GM19193 (cell line): ENCODE measurements at regions not wholly inside any gene's neighbourhood (a gene's known extent, or its start where the extent isn't known, plus 50 kb on each side); places are given as distances from the start of the nearest gene placed in this dataset.

Experiments used
- POLR2A ChIP-seq: IDR thresholded peaks from 4 replicates; pipeline ENCODE4 v1.6.1; 2011; ENCODE audit not compliant: insufficient read depth, insufficient read length; ENCODE audit errors: extremely low read depth

DNA sequence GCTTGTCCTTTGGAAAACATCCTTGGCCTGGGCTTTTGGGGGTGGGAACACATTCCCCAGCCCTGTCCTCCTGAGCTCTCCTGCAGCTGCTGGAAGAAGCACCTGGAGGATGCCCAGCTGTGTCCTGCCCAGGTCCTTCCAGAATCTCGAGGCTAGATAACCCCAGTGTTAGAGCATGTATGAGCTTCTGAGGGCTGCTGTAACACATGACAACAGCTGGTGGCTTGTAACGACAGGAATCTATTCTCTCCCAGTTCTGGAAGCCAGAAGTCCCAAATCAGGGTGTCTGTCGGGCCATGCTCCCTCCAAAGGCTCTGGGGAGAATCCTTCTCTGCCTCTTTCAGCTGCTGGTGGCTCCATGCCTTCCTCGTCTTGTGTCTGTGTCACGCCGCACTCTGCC lies 403.6 kb upstream of the C2CD4B start:
- no peak for TF ChIP-seq POLR2A

- TF ChIP-seq POLR2A = no peak
Measured at GRCh38 chr15:62569460-62570404, 404.6 kb upstream of the C2CD4B start.

DNA sequence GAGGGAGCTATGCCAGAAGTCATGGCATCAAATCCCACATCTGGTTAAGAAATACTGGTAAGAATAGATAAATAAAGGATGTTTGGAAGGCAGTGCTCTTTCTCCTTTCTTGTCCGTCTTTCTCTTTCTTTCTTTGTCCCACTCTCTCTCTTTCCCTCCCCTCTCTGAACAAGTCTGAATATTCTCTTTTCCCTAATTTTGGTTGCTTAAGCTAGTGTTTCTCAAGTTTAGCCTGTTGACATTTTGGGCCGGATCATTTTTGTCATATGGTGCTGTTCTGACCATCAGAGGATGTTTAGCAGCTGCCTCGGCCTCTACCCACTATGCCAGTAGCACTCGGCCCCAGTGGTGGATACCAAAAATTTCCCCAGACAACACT lies 405.3 kb upstream of the C2CD4B start:
- TF ChIP-seq POLR2A = no peak

GRCh38 chr15:62571072-62571471 lies 406.0 kb upstream of the C2CD4B start:
- no peak for TF ChIP-seq POLR2A

GRCh38 chr15:62572797-62573196 lies 407.7 kb upstream of the C2CD4B start:
- TF ChIP-seq POLR2A = no peak

DNA sequence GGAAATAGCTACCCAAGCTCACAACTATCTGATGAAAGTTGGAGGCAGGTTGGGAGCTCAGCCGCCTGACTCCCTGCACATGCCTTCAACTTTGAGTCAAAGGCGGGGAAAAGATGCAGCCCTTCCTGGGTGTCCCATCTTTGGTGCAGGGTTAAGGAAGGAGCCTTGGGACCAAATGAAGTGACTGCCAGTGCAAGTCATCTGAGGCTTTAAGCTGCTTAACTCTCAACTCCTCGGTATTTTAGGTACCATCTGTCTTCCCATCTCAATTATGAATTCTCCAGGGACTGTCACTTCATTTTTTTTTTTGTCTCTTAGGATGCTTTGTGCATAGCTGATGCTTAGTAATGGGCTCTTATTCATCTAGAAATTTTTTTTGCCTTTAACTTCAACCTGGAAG lies 408.8 kb upstream of the C2CD4B start:
- no peak for TF ChIP-seq POLR2A

- no peak for TF ChIP-seq POLR2A
Measured at GRCh38 chr15:62578546-62578945, 413.5 kb upstream of the C2CD4B start.

GRCh38 chr15:62578960-62579359 lies 413.9 kb upstream of the C2CD4B start:
- TF ChIP-seq POLR2A = no peak

- TF ChIP-seq POLR2A = no peak
Measured at GRCh38 chr15:62579842-62580241, 414.8 kb upstream of the C2CD4B start.

DNA sequence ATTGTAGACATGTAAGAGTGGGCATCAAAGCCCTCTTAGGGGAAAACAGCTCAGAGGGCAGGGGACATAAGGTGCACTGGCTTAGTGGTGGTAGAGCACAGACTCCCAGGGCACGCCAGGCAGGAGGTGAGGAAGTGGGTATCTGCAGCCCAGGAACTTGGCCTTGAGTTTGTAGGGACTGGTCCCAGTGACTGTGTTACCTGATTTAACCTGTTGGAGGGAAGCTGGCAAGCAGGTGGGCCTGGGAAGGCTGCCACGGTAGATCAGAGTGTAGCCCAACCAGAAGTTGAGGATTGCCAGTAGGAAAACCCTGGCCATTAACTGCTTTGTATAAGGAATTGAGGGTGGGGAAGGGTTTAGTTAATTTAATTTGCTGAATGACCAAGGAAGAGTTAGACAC lies 417.5 kb upstream of the C2CD4B start:
- TF ChIP-seq POLR2A = no peak

DNA sequence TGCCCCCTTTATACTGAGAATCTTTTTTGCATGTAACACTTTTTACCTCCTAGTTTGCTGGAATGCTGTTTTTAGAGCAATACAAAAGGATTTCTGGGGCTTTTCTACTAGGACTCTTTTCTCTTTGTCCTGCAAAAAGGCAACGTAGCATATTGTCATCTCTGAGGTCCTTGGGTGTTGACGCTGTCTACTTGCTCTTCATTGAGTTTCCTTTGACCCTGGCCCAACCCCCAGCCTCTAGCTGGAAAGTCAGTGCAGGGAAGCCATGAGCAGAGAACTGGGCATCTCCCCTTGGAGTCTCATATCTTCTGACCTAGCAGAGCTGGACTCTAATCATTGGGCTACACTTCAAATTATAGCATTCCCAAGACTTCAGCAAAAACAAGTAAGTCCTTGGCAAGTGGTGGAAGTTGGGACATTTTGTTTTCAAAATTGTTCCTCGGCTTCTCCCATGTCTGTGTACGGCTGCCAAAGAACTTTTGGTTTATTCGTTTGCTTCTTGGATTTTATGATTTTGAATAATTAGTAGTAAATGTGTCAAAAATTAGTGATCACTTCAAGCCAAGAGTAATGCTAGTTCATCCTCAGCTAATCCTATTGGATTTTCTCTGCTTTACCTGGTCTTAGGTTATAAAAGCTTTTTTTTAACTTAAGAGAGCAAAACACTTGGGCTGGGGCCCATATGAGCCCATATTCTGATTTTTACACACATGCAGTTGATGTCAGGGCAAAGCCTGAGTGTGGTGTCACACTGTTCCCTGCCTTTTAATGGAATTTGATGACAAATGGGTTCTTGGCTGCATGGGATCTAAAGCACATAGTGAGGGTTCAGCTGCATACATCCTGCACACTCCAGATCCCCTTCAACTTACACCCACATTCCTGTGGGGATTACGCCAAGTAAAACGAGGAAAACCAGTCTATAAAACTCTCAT lies 419.5 kb upstream of the C2CD4B start:
- TF ChIP-seq POLR2A = no peak

DNA sequence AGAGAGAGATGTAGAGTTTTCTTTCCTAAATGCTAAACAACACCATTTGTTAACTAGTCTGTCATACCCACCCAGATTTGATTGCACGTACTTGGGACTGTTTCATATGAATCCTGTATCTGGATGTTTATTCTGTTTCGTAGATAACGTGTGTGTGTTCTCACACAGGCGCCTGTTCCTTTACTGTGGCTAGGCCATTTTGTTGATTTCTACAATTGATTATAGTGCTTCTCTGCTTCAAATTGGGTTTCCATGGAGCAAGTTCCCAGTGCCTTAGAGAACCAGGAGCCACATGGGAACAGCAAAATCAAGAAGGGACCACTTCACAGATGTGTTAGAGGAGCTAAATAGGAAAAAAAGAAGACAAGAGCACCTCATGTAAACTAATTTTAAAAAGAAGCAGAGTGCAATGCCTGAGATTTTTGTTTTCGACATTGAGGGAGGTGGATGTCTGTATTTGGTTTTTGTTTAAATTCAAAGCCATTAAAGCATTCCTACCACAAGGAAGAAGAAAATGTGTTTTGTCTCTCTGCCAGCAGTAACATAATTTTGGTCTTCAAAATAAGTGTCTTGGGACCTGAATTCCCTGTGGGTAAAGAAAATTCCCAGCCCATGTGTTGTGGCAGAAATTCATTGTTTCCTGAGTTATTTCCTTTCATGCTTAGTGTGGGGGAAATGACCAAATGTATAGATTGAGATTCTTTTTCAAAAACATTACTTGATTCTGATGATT lies 424.0 kb upstream of the C2CD4B start:
- no peak for TF ChIP-seq POLR2A

DNA sequence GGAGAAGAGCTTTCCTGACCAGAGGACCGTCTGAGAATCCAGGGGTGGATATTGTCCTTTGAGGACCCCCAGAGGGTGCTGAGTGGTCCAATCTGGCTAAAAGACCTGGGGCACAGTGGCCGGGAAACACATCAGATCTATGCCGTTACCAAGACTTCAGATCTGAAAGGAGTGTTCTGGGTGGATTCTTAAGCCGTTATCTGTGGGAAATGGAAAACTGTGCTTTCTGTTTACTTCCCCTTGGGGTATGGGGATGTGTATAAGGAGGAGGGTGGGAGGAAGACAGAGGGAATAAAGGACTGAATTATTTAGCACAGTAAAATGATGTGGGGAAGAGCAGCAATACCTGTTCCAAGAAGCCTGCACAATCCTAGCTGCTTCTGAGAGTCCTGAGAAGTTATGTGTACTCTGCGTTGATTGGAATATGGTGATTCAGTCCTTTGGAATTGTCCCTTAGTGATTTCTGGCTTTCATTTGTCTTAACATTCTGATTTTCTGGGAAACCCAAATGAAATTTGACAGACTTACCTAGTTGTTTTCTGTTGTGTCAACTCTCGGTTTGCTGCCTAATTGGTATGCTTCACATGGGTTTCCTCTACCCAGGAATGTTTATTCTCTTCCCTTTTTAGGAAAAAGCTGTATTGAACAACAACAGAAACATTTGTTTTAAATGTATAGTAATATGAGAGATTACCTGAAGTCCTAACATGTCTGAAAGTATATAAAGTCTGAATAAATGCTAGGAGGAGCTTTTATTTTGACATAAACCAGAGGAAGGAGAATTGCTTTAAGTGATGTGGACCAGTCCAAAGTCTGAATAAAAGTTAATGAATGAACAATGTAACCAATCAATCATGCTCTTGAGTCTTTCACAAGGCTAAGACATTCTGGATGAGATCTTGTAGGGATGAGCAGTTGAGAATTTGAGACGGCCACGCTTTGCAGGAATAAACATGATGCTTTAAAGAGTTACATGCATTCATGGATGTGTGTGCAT lies 427.1 kb upstream of the C2CD4B start:
- TF ChIP-seq POLR2A = no peak

GRCh38 chr15:62592920-62593319 lies 427.8 kb upstream of the C2CD4B start:
- no peak for TF ChIP-seq POLR2A
